ENCODE measurements at regions not wholly inside any gene's neighbourhood (a gene's known extent, or its start where the extent isn't known, plus 50 kb on each side); places are given as distances from the start of the nearest gene placed in this dataset.

GRCh38 chr7:41007351-41007751, 695.5 kb downstream of the INHBA start:
- Histone ChIP-seq H3K9me3 (ENCODE audit: low read length) (no peaks in the 10 kb centered on the region), H3K9me2 (replicated peaks; ENCODE audit: insufficient read depth, low read length) (no peaks in the 10 kb centered on the region), H2AFZ (ENCODE audit: low read length) (no peak overlapping the region), H3K27ac (ENCODE audit: low read length) (no peak overlapping the region), H3K4me1 (ENCODE audit: low read length) (no peaks in the 10 kb centered on the region), H3K9ac (ENCODE audit: low read length) (no peak overlapping the region), H3K4me3 (ENCODE audit: low read length) (no peak overlapping the region), H4K20me1 (ENCODE audit: insufficient read depth, low read depth, low read length) (no peaks in the 10 kb centered on the region), H3K4me2 (ENCODE audit: low read depth, low read length, poor library complexity, severe bottlenecking) (no peak overlapping the region), H3K36me3 (ENCODE audit: insufficient read depth, low read length) (no peaks in the 10 kb centered on the region), H3K27me3 (ENCODE audit: low read length) (no peaks in the 10 kb centered on the region), H3K79me2 (ENCODE audit: low read length) (no peaks in the 10 kb centered on the region)
- DNase-seq = no peak

DNA sequence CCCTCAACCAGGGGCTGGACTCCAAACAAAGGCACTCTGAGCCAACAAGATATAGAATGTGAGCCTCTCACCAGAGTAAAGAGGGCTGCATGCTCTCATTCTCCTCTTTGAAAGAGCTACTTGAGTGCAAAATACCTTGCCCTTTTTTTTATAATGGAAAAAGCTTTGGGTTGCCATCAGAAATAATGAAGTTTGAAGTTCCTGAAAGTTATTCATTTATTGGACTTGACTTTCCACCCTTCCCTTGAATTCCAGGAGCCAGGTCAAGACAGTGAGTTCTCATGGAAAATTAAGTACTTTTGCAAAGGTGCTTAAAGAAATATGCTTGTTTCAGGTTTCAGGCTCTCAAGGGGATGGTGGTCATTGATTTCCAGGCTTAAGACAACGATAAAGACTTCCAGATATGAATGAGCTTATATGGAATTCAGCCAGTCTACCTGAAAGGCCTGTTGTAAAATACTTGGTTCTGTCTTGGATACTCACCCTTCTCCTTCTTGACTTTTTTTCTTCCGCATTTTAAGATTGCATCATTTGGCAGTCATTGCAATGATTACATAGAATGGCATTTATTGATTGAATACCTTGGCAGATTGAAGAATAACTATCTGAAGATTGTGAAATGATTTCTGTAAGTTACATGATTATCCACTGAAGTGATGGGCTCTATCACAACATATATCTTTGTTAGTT, 696.4 kb downstream of the INHBA start:
- Histone ChIP-seq H3K9me2 (replicated peaks; ENCODE audit: insufficient read depth, low read length) (no peaks in the 10 kb centered on the region), H2AFZ (ENCODE audit: low read length) (no peak overlapping the region), H3K36me3 (ENCODE audit: insufficient read depth, low read length) (no peaks in the 10 kb centered on the region), H4K20me1 (ENCODE audit: insufficient read depth, low read depth, low read length) (no peaks in the 10 kb centered on the region), H3K27me3 (ENCODE audit: low read length) (no peaks in the 10 kb centered on the region), H3K9ac (ENCODE audit: low read length) (no peak overlapping the region), H3K4me1 (ENCODE audit: low read length) (no peaks in the 10 kb centered on the region), H3K4me3 (ENCODE audit: low read length) (no peak overlapping the region), H3K4me2 (ENCODE audit: low read depth, low read length, poor library complexity, severe bottlenecking) (no peak overlapping the region), H3K27ac (ENCODE audit: low read length) (no peak overlapping the region), H3K9me3 (ENCODE audit: low read length) (no peaks in the 10 kb centered on the region), H3K79me2 (ENCODE audit: low read length) (no peaks in the 10 kb centered on the region)
- DNase-seq = no peak

- Histone ChIP-seq H3K9me2 (replicated peaks; ENCODE audit: insufficient read depth, low read length) (no peaks in the 10 kb centered on the region), H3K4me2 (ENCODE audit: low read depth, low read length, poor library complexity, severe bottlenecking) (no peak overlapping the region), H3K9ac (ENCODE audit: low read length) (no peak overlapping the region), H3K9me3 (ENCODE audit: low read length) (no peaks in the 10 kb centered on the region), H3K27ac (ENCODE audit: low read length) (no peak overlapping the region), H3K79me2 (ENCODE audit: low read length) (no peaks in the 10 kb centered on the region), H3K36me3 (ENCODE audit: insufficient read depth, low read length) (no peaks in the 10 kb centered on the region), H2AFZ (ENCODE audit: low read length) (no peak overlapping the region), H3K27me3 (ENCODE audit: low read length) (no peaks in the 10 kb centered on the region), H3K4me1 (ENCODE audit: low read length) (no peaks in the 10 kb centered on the region), H4K20me1 (ENCODE audit: insufficient read depth, low read depth, low read length) (no peaks in the 10 kb centered on the region), H3K4me3 (ENCODE audit: low read length) (no peak overlapping the region)
- DNase-seq = no peak
Measured at GRCh38 chr7:41005374-41005901, 697.5 kb downstream of the INHBA start.

- H3K4me1 ChIP-seq (ENCODE audit: low read length) = no peaks in the 10 kb centered on the region
- H3K27ac ChIP-seq (ENCODE audit: low read length) = no peak overlapping the region
- H3K9me2 ChIP-seq (replicated peaks; ENCODE audit: insufficient read depth, low read length) = no peaks in the 10 kb centered on the region
- H3K9ac ChIP-seq (ENCODE audit: low read length) = no peak overlapping the region
- no peaks in the 10 kb centered on the region for H3K36me3 ChIP-seq (ENCODE audit: insufficient read depth, low read length)
- H2AFZ ChIP-seq (ENCODE audit: low read length) = no peak overlapping the region
- no peak overlapping the region for H3K4me3 ChIP-seq (ENCODE audit: low read length)
- H3K79me2 ChIP-seq (ENCODE audit: low read length) = no peaks in the 10 kb centered on the region
- H3K9me3 ChIP-seq (ENCODE audit: low read length) = no peaks in the 10 kb centered on the region
- H3K27me3 ChIP-seq (ENCODE audit: low read length) = no peaks in the 10 kb centered on the region
- H4K20me1 ChIP-seq (ENCODE audit: insufficient read depth, low read depth, low read length) = no peaks in the 10 kb centered on the region
- H3K4me2 ChIP-seq (ENCODE audit: low read depth, low read length, poor library complexity, severe bottlenecking) = no peak overlapping the region
- DNase-seq = no peak
Measured at GRCh38 chr7:41003977-41004376, 698.9 kb downstream of the INHBA start.

GRCh38 chr7:41003611-41003940, 699.3 kb downstream of the INHBA start:
- no peaks in the 10 kb centered on the region for H4K20me1 ChIP-seq (ENCODE audit: insufficient read depth, low read depth, low read length)
- no peaks in the 10 kb centered on the region for H3K9me2 ChIP-seq (replicated peaks; ENCODE audit: insufficient read depth, low read length)
- no peaks in the 10 kb centered on the region for H3K27me3 ChIP-seq (ENCODE audit: low read length)
- no peak for DNase-seq
- H3K9me3 ChIP-seq (ENCODE audit: low read length) = no peaks in the 10 kb centered on the region
- no peak overlapping the region for H3K9ac ChIP-seq (ENCODE audit: low read length)
- H3K4me1 ChIP-seq (ENCODE audit: low read length) = no peaks in the 10 kb centered on the region
- H3K27ac ChIP-seq (ENCODE audit: low read length) = no peak overlapping the region
- H3K36me3 ChIP-seq (ENCODE audit: insufficient read depth, low read length) = no peaks in the 10 kb centered on the region
- H3K4me3 ChIP-seq (ENCODE audit: low read length) = no peak overlapping the region
- no peak overlapping the region for H2AFZ ChIP-seq (ENCODE audit: low read length)
- no peaks in the 10 kb centered on the region for H3K79me2 ChIP-seq (ENCODE audit: low read length)
- no peak overlapping the region for H3K4me2 ChIP-seq (ENCODE audit: low read depth, low read length, poor library complexity, severe bottlenecking)

DNA sequence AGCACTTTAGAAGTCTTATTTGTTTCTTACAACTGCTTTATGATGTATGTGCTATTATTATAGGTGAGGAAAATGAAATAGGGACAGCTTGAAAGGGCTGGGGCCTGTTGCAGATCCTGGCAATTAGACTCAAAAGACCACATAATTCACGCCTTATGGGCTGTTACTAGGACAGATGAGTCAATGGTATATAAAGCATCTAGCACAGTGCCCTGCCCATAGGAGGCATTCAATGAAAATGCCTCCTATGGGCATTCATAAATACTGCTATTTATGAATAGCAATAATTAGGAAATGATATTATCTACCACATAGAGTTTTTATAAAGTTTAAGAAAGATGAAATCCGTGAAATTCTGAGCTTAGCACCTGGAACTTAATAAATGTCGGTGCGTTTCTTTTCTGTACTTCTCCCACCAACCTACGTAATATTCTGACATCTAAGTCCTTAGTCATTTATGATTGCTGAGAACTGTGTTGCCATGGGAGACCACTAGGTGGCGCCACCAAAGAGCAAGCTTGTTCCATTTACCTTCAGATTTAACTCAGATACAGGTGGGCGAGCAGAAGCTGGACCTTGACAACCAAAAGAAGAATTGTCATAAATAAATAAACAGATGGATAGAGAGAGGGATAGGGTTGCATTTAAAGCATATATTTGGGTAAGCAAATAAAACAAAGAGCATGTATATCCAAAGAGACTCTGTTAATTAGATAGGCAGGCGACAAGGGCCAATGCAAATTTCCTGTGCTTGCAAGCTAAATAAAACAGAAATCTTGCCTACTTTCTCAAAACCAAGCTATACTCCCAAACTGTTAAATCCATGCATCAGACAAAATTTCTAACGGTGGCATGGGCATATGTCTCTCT, 699.9 kb downstream of the INHBA start:
- no peaks in the 10 kb centered on the region for H3K9me2 ChIP-seq (replicated peaks; ENCODE audit: insufficient read depth, low read length)
- H3K4me2 ChIP-seq (ENCODE audit: low read depth, low read length, poor library complexity, severe bottlenecking) = no peak overlapping the region
- peak; percentile 70 for DNase-seq

DNA sequence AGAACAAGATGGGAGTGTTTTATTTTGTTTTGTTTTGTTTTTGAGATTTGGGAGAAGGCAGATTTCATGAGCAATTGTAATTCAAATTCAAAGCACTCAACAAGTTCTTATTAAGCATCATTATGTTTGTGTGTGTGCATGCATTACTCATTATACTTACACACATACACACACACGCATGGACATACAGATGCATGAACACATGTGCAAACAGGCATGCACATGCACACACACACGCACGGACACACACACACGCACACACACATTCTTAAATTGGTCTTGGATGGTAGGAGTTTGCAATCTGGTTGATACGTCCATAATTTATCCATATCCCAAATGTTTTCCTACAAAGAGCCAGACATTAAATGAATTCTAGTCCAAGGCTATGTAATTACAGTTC, 702.8 kb downstream of the INHBA start:
- H4K20me1 ChIP-seq (ENCODE audit: insufficient read depth, low read depth, low read length) = no peaks in the 10 kb centered on the region
- H3K4me2 ChIP-seq (ENCODE audit: low read depth, low read length, poor library complexity, severe bottlenecking) = no peak overlapping the region
- no peak overlapping the region for H3K27ac ChIP-seq (ENCODE audit: low read length)
- DNase-seq = no peak
- no peaks in the 10 kb centered on the region for H3K79me2 ChIP-seq (ENCODE audit: low read length)
- no peaks in the 10 kb centered on the region for H3K9me2 ChIP-seq (replicated peaks; ENCODE audit: insufficient read depth, low read length)
- H3K4me1 ChIP-seq (ENCODE audit: low read length) = no peaks in the 10 kb centered on the region
- H2AFZ ChIP-seq (ENCODE audit: low read length) = no peak overlapping the region
- no peaks in the 10 kb centered on the region for H3K27me3 ChIP-seq (ENCODE audit: low read length)
- H3K4me3 ChIP-seq (ENCODE audit: low read length) = no peak overlapping the region
- H3K9me3 ChIP-seq (ENCODE audit: low read length) = no peaks in the 10 kb centered on the region
- H3K9ac ChIP-seq (ENCODE audit: low read length) = no peak overlapping the region
- no peaks in the 10 kb centered on the region for H3K36me3 ChIP-seq (ENCODE audit: insufficient read depth, low read length)

More for the DNA sequence above, 699.9 kb downstream of the INHBA start:
- H3K36me3 ChIP-seq (ENCODE audit: insufficient read depth, low read length) = no peaks in the 10 kb centered on the region
- H4K20me1 ChIP-seq (ENCODE audit: insufficient read depth, low read depth, low read length) = no peaks in the 10 kb centered on the region
- no peak overlapping the region for H3K9ac ChIP-seq (ENCODE audit: low read length)
- no peaks in the 10 kb centered on the region for H3K4me1 ChIP-seq (ENCODE audit: low read length)
- H2AFZ ChIP-seq (ENCODE audit: low read length) = no peak overlapping the region
- H3K79me2 ChIP-seq (ENCODE audit: low read length) = no peaks in the 10 kb centered on the region
- no peak overlapping the region for H3K27ac ChIP-seq (ENCODE audit: low read length)
- H3K27me3 ChIP-seq (ENCODE audit: low read length) = no peaks in the 10 kb centered on the region
- H3K4me3 ChIP-seq (ENCODE audit: low read length) = no peak overlapping the region
- H3K9me3 ChIP-seq (ENCODE audit: low read length) = no peaks in the 10 kb centered on the region

DNA sequence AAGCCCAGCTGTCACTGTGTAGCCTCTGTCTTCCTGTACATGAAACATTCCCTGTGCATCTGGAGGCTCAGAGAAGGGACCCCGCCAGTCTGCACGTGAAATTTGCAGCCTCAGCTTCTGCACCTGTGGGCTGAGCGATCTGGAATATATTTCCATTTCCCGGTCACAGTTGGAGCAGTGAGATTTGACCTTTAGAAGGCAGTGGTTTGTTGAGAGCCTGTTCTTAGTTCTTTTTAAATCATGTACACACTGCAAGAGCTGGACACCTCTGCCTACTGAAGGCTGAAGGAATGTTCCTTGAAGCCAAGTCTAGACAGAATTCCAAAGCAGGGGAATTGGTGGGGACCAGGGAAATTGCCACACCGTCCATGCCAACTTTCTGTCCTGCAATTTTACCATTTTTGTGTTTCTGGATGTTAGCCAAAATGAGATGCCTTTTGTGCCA, 706.6 kb downstream of the INHBA start:
- no peaks in the 10 kb centered on the region for H3K9me2 ChIP-seq (replicated peaks; ENCODE audit: insufficient read depth, low read length)
- H4K20me1 ChIP-seq (ENCODE audit: insufficient read depth, low read depth, low read length) = no peaks in the 10 kb centered on the region
- H3K27ac ChIP-seq (ENCODE audit: low read length) = no peak overlapping the region
- no peak overlapping the region for H2AFZ ChIP-seq (ENCODE audit: low read length)
- no peaks in the 10 kb centered on the region for H3K9me3 ChIP-seq (ENCODE audit: low read length)
- no peaks in the 10 kb centered on the region for H3K27me3 ChIP-seq (ENCODE audit: low read length)
- no peak overlapping the region for H3K4me3 ChIP-seq (ENCODE audit: low read length)
- H3K4me2 ChIP-seq (ENCODE audit: low read depth, low read length, poor library complexity, severe bottlenecking) = no peak overlapping the region
- no peak overlapping the region for H3K9ac ChIP-seq (ENCODE audit: low read length)
- DNase-seq = no peak
- H3K79me2 ChIP-seq (ENCODE audit: low read length) = no peaks in the 10 kb centered on the region
- H3K4me1 ChIP-seq (ENCODE audit: low read length) = no peaks in the 10 kb centered on the region
- H3K36me3 ChIP-seq (ENCODE audit: insufficient read depth, low read length) = no peaks in the 10 kb centered on the region
